NCI-H226 (cell line): ENCODE measurements at regions not wholly inside any gene's neighbourhood (a gene's known extent, or its start where the extent isn't known, plus 50 kb on each side); places are given as distances from the start of the nearest gene placed in this dataset.
"Not testable (repeated sequence)": the region's sequence is repeated elsewhere in the genome, so short reads cannot be mapped to it uniquely, and the experiment has no call there.

ENCODE experiments used
- DNase-seq: peaks from one replicate; pipeline ENCODE4 v3.0.0-alpha.2; 2015

GRCh38 chr18:30141506-30141905, 901.0 kb downstream of the DSC3 start:
- DNase-seq, result not testable (repeated sequence)

DNA sequence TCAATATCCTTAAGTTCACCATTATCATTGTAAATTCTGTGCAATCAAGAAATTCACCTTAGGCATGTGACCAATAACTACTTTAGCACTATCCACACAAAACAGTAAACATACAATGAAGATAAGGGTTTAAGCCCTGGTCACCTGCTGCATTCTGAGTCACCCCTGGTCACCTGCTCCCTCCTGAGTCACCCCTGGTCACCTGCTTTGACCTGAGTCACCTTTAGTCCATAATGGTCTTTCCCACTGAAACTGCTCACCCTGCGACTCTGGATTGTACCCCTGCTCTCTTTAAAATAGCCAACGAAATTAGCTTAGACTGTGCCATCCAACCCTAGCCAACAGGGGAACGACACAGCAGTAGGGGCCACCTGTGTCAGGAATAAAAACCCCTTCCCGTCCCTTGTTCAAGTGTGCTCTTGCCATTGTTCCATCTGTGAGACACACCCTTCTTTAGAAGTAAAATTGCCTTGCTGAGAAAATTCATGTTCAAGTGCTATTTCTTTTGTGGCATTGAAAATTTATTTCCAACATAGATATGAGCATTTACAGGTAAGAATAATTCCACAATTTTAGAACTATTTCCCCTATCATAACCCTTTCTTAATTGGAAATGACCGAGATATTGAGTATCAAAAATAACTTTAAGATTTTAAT, 902.8 kb downstream of the DSC3 start:
- no peak for DNase-seq

DNA sequence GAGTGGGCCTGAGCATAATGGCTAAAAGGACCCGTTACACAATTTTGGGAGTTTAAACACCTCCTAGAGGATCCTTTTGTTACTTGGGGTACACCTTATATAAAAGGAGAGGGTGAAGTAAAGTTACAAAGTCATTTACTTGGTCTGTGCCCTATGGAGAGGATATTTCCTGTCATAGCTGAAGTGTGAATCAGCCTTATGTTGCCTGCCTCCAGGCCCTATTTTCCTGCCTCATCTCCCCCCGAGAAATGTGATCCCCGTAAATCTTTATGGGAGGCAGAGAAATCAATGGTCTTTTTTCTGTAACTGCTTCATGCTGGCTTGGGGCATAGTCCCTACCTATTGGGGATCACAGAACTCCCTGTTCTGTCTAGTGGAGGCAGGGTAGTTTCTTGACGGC, 906.6 kb downstream of the DSC3 start:
- DNase-seq, result no peak

- DNase-seq, result no peak
These were observed 908.5 kb downstream of the DSC3 start for GRCh38 chr18:30134020-30134419.

DNA sequence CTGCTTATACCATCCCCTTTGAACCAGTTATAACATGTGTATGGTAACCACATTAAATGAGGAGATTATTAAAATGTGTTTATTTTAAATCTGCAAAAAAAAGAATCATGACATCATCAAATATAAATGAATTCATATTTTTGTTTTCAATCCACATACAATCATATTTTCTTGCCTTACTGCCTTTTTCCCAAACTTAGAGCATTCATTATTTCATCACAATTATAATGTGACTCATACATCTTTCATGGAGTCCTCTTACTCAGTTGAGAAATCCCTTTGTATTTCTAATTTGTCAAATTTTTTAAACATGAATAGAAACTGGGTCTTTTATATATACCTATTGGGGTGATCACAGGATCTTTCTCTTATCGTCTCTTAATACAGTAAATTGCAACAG, 909.6 kb downstream of the DSC3 start:
- DNase-seq, result no peak

GRCh38 chr18:30121397-30121796, 921.1 kb downstream of the DSC3 start:
- DNase-seq, result no peak

- DNase-seq, result no peak
These were observed 929.1 kb downstream of the DSC3 start for GRCh38 chr18:30113454-30113853.

DNA sequence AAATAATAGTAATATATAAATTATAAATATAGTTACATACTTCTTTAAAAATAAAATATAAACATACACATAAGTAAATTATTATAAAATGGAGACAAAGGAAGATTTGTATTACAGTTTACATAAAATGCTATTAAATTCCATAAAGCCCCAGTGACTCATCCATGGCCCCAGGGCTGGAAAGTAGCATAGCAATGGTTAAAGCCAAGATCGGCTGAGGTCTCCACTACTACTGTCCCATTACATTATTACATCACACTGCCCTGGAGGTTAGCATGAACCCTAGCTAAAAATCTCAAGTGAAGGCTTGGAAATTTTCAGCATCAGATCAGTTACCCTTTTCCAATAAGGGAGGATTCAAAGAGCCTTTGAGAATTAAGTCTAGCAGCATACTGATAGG, 936.2 kb downstream of the DSC3 start:
- peak; percentile 52 for DNase-seq

DNA sequence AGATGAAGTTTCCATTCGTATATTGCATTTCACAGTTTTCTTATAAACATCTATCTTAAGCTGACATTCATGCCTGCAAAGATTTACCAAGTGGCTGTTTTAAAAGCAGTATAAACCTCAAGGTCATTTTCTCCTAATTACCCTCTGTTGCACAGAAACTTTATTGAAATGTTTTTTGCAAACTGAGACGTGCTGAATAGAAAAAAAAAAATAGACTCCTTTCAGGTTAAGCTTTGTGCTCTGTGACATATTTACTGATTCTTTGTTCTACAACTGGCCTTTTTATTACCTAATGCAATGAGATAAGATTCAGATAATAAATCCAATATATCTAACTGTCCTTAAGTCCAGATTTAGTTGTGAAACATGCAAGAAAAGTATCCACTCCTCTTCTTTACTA, 938.7 kb downstream of the DSC3 start:
- no peak for DNase-seq

GRCh38 chr18:30096796-30097195, 945.7 kb downstream of the DSC3 start:
- no peak for DNase-seq

DNA sequence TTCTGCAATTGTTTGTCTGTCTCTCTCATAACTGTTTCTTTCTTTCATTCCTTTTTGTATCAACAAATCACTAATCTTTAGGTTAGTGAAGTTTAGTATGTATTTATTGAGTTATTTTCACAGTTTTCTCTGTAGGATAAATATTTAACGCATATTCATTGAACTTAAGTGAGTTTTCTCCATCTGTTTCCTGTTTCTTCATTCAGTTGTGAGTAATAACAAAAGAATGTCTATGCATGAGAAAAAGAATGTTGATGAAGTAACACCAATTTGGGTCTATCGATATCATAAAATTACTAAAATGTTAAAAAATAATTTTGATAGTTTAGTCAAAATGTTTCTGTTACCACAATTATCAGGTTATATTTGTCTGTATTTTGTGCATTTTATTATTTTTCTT, 948.0 kb downstream of the DSC3 start:
- DNase-seq, result peak; percentile 20

GRCh38 chr18:30093376-30093775, 949.2 kb downstream of the DSC3 start:
- peak; percentile 16 for DNase-seq

DNA sequence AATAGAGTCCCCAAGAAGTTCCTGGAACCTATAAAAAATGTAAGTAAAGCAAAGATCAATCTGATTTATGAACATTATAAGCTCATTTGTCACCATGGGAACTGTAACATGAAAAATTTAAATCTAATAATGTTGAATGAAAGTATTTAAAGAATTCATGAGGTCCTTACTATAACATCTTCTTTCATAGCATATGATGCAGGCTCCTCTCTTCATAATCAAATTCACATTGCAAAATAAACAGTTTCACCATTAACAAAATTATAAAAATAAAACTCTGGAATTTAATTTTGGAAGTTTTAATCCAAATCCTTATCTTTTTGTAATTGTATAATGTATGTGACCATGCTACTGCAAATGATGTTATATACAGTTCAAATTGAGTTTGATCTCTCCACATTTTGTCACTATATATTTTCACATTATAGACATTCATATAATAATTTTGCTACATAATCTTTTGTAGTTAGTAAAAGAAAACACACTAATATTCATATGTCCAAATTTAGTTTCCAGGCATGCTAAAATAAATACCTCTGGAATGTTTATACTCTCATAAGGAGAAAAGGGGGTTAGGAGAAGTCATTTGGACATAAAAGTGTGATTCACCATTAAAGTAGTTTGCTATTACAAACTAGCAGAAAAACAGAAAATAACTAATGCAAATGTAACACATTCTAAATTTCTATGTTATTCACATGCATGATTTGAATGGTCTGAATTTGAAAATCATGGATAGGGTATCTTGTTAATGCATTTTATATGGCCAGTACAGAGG, 954.1 kb downstream of the DSC3 start:
- no peak for DNase-seq

DNA sequence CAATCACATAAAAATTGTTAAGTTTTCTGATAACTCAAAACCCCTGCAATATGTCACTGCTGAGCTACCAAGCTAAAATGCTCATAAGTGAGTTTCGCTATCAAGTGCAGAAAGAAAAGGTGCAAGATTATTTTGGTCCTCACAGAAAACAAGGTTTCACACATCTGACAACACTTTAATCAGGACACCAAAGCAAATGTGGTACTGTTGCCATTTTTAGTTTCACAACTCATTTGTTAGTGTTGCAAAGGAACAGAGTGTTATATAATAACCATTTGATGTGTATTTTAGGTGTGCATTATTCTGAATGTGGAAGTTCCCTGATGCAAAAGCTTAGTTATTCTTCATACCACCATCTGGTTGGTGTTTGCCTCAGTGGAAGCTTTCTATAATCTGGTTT, 956.2 kb downstream of the DSC3 start:
- no peak for DNase-seq

GRCh38 chr18:30081122-30081521, 961.4 kb downstream of the DSC3 start:
- DNase-seq, result no peak

DNA sequence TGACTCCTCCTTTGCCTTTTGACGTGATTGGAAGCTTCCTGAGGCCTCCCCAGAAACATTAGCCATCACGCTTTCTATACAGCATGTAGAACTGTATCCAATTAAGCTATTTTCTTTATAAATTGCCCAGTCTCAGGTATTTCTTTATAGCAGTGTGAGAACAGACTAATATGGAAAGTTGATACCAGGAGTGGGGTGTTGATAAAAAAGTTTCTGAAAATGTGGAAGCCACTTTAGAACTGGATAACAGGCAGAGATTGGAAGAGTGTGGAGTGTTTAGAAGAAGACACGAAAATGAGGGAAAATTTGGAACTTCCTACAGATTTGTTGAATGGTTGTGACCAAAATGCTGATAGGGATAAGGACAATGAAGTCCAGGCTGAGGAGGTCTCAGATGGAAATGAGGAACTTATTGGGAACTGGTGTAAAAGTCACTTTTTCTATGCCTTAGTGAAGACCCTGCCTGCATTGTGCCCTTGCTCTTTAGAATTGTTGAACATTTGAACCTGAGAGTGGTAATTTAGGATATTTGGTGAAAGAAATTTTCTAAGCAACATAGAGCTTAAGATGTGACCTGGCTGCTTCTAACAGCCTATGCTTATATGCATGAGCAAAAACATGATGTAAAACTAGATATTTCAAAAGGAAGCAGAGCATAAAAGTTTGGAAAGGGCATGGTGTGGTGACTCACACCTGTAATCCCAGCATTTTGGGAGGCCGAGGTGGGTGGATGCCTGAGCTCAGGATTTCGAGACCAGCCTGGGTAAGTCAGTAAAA, 969.7 kb downstream of the DSC3 start:
- DNase-seq, result no peak

DNA sequence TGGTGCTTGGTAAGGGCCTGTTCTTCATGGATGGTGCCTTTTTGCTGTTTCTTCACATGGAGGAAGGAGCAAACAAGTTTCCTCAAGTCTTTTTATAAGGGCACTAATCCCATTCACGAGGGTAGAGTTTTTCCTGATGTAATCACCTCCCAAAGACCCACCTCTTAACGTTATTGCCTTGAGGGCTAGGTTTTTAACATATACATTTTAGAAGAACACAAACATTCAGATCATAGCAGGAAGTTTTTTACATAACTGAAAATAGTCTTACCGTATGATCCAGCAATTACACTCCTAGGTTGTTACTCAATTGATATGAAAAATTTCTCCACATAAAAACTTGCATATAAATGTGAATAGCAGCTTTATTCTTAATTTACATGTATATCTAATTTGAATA, 976.3 kb downstream of the DSC3 start:
- DNase-seq, result no peak

- no peak for DNase-seq
These were observed 985.1 kb downstream of the DSC3 start for GRCh38 chr18:30057398-30057797.

DNA sequence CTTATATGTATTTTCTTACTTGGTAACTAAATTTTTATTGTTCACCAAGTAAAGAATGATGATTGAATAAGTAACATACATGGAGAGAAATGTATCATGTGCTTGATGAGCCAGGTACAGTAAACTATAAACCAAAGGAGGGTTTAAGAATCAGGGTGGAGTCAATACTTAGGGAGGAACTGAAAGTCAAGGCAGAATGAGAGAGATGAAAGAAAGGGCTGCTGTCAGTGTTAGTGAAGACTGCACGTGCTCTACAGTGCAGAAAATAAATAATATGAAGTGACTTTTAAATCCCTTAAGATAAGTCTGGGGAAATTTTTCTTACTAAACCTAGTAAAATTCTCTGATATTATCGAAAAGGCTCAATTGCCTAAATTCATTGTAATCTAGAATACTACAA, 986.0 kb downstream of the DSC3 start:
- DNase-seq, result no peak

DNA sequence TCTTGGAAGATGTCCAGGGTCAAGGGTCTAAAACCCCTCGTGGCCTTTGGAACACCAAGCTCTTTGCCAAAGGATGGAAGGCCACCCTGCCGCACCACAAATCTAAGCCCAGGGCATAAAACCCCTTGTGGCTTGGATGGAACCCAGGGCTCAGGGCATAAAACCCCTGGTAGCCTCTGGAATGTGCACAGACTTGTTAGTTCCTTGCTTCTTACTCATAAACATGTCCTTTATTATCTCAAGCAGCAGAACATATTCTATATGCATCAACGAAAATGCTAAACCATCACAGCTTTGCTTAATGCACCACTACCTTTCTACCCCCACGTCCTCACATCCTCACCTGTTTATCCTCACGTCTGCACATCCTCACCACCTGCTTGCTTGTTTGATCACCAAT, 998.0 kb downstream of the DSC3 start:
- no peak for DNase-seq

DNA sequence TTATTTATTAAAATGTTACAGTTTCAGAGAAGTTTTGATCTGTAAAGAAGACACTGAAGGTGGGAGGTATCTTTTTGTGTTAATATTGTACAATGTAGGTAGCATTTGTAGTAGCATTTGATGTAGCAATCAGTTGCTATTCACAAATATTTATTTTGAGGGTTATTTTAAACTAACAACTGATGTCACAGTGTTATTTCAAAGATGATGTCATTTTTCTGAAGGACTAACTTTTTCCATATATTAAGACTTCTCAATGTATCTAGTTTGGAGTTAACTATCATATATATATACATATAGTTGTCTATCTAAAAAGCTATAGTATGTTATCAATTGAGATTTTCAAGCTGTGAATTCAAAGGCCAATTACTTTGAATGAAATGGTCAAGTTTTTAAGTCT, 1003.3 kb downstream of the DSC3 start:
- DNase-seq, result no peak

DNA sequence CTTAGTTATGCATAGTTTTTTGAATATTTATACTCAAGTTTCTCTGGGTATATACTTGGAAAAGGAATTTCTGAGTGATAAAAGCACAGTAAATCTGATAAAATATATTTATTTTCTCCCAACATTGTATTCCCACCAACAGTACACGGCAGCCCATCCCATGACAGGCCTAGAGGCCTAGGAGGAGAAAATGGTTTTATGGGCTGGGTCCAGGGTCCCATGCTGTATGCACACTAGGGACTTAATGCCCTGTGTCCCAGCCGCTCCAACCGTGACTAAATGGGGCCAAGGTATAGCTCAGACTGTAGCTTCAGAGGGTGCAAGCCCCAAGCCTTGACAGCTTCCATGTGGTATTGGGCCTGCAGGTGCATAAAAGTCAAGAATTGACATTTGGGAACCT, 1007.7 kb downstream of the DSC3 start:
- DNase-seq, result no peak

GRCh38 chr18:30016179-30016578, 1026.4 kb downstream of the DSC3 start:
- DNase-seq, result peak; percentile 31

GRCh38 chr18:30004965-30005364, 1037.6 kb downstream of the DSC3 start:
- no peak for DNase-seq
